ENCODE measurements at regions not wholly inside any gene's neighbourhood (a gene's known extent, or its start where the extent isn't known, plus 50 kb on each side); places are given as distances from the start of the nearest gene placed in this dataset.

- Histone ChIP-seq H3K4me3 (peak overlapping the region; percentile 9 to 46 (median 18)), H3K27ac (peak overlapping the region in 1 of 21 experiments; percentile 29)
Observed at GRCh38 chr14:97219431-97220017, 422.3 kb downstream of the VRK1 start.

- Histone ChIP-seq H3K4me3 (no peak overlapping the region), H3K27ac (no peak overlapping the region)
Observed at GRCh38 chr14:97221572-97222285, 424.5 kb downstream of the VRK1 start.

GRCh38 chr14:97224016-97224415 lies 426.8 kb downstream of the VRK1 start:
- Histone ChIP-seq H3K4me3 (no peak overlapping the region), H3K27ac (no peak overlapping the region)

GRCh38 chr14:97230051-97230450 lies 432.9 kb downstream of the VRK1 start:
- H3K27ac ChIP-seq = no peak overlapping the region

GRCh38 chr14:97233319-97233985 lies 436.3 kb downstream of the VRK1 start:
- Histone ChIP-seq H3K4me3 (no peak overlapping the region), H3K27ac (no peak overlapping the region)

More at GRCh38 chr14:97230051-97230450, 432.9 kb downstream of the VRK1 start:
- H3K4me3 ChIP-seq = no peak overlapping the region

GRCh38 chr14:97246648-97247047 lies 449.5 kb downstream of the VRK1 start:
- Histone ChIP-seq H3K4me3 (no peak overlapping the region), H3K27ac (no peak overlapping the region)

- Histone ChIP-seq H3K27ac (no peak overlapping the region), H3K4me3 (no peak overlapping the region)
Observed at GRCh38 chr14:97248973-97249372, 451.8 kb downstream of the VRK1 start.

GRCh38 chr14:97250931-97251330 lies 453.7 kb downstream of the VRK1 start:
- Histone ChIP-seq H3K27ac (no peak overlapping the region), H3K4me3 (no peak overlapping the region)

- no peak overlapping the region for H3K4me3 ChIP-seq
- no peak overlapping the region for H3K27ac ChIP-seq
Observed at GRCh38 chr14:97251491-97252155, 454.4 kb downstream of the VRK1 start.

GRCh38 chr14:97253756-97254155 lies 456.6 kb downstream of the VRK1 start:
- H3K27ac ChIP-seq = no peak overlapping the region
- H3K4me3 ChIP-seq = no peak overlapping the region

- Histone ChIP-seq H3K4me3 (no peak overlapping the region), H3K27ac (no peak overlapping the region)
Observed at GRCh38 chr14:97262336-97262735, 465.2 kb downstream of the VRK1 start.

- H3K4me3 ChIP-seq = no peak overlapping the region
- no peak overlapping the region for H3K27ac ChIP-seq
Observed at GRCh38 chr14:97264516-97265230, 467.5 kb downstream of the VRK1 start.

GRCh38 chr14:97266653-97267052 lies 469.5 kb downstream of the VRK1 start:
- H3K4me3 ChIP-seq = no peak overlapping the region
- no peak overlapping the region for H3K27ac ChIP-seq

GRCh38 chr14:97267509-97267908 lies 470.3 kb downstream of the VRK1 start:
- H3K4me3 ChIP-seq = no peak overlapping the region
- no peak overlapping the region for H3K27ac ChIP-seq

- H3K27ac ChIP-seq = no peak overlapping the region
- no peak overlapping the region for H3K4me3 ChIP-seq
Observed at GRCh38 chr14:97268097-97268496, 470.9 kb downstream of the VRK1 start.

GRCh38 chr14:97270308-97270707 lies 473.1 kb downstream of the VRK1 start:
- H3K4me3 ChIP-seq = no peak overlapping the region
- no peak overlapping the region for H3K27ac ChIP-seq

- Histone ChIP-seq H3K27ac (no peak overlapping the region), H3K4me3 (no peak overlapping the region)
Observed at GRCh38 chr14:97271451-97271960, 474.3 kb downstream of the VRK1 start.

- Histone ChIP-seq H3K4me3 (no peak overlapping the region), H3K27ac (no peak overlapping the region)
Observed at GRCh38 chr14:97273540-97273939, 476.4 kb downstream of the VRK1 start.

GRCh38 chr14:97274626-97275025 lies 477.4 kb downstream of the VRK1 start:
- Histone ChIP-seq H3K27ac (no peak overlapping the region), H3K4me3 (no peak overlapping the region)

GRCh38 chr14:97275276-97275675 lies 478.1 kb downstream of the VRK1 start:
- H3K27ac ChIP-seq = no peak overlapping the region
- H3K4me3 ChIP-seq = no peak overlapping the region

Data from skin epidermis (tissue), 12 donors.